Neural progenitor cell (in vitro differentiated cells): ENCODE measurements at regions not wholly inside any gene's neighbourhood (a gene's known extent, or its start where the extent isn't known, plus 50 kb on each side); places are given as distances from the start of the nearest gene placed in this dataset.

Experiments
- DNase-seq: peaks from one replicate; pipeline ENCODE4 v3.0.0-alpha.2; 2016; ENCODE audit warnings: low spot score
- H2AFZ ChIP-seq: fragments of 200-600 bp; sonication (generic); replicated peaks from 2 replicates; pipeline ENCODE4 v1.6.1; 2016; ENCODE audit warnings: antibody characterized with exemption
- H3F3A ChIP-seq: fragments of 200-600 bp; sonication (generic); 2 replicates; pipeline ENCODE4 v1.6.1; 2016; ENCODE audit warnings: antibody characterized with exemption, low read depth
- H3K27ac ChIP-seq: fragments of 200-600 bp; sonication (generic); 2 replicates; pipeline ENCODE4 v1.5.1; 2016; ENCODE audit warnings: mild to moderate bottlenecking
- H3K27me3 ChIP-seq: fragments of 200-600 bp; sonication (generic); 2 replicates; pipeline ENCODE4 v1.6.1; 2016; ENCODE audit warnings: mild to moderate bottlenecking, moderate library complexity
- H3K36me3 ChIP-seq: fragments of 200-600 bp; sonication (generic); 2 replicates; pipeline ENCODE4 v1.5.1; 2016
- H3K4me1 ChIP-seq: fragments of 200-600 bp; sonication (generic); 2 replicates; pipeline ENCODE4 v1.6.1; 2016; ENCODE audit warnings: mixed run types
- H3K4me2 ChIP-seq: fragments of 200-600 bp; sonication (generic); 2 replicates; pipeline ENCODE4 v1.6.1; 2016
- H3K4me3 ChIP-seq: fragments of 200-600 bp; sonication (generic); 2 replicates; pipeline ENCODE4 v1.5.1; 2016
- H3K79me2 ChIP-seq: fragments of 200-600 bp; sonication (generic); 2 replicates; pipeline ENCODE4 v1.6.1; 2016; ENCODE audit warnings: low read depth
- H3K9ac ChIP-seq: fragments of 200-600 bp; sonication (generic); 2 replicates; pipeline ENCODE4 v1.6.1; 2016
- H3K9me3 ChIP-seq: fragments of 200-600 bp; sonication (generic); 2 replicates; pipeline ENCODE4 v1.5.1; 2016; ENCODE audit warnings: low read depth
- H4K20me1 ChIP-seq: fragments of 200-600 bp; sonication (generic); 2 replicates; pipeline ENCODE4 v1.6.1; 2016; ENCODE audit warnings: low read depth
- H3K27ac Mint-ChIP-seq: 3 replicates; pipeline ENCODE4 v1.8.0; 2021; ENCODE audit warnings: mixed read lengths
- H3K27me3 Mint-ChIP-seq: 2 replicates; pipeline ENCODE4 v1.8.0; 2022; ENCODE audit warnings: low read depth, mild to moderate bottlenecking, inconsistent platforms, moderate library complexity, mixed read lengths; ENCODE audit not compliant: insufficient read depth
- H3K36me3 Mint-ChIP-seq: 3 replicates; pipeline ENCODE4 v1.8.0; 2021; ENCODE audit warnings: mixed read lengths
- H3K4me1 Mint-ChIP-seq: 3 replicates; pipeline ENCODE4 v1.8.0; 2021; ENCODE audit warnings: mixed read lengths
- H3K4me3 Mint-ChIP-seq: 3 replicates; pipeline ENCODE4 v1.8.0; 2021; ENCODE audit warnings: mild to moderate bottlenecking, moderate library complexity, mixed read lengths
- H3K9me3 Mint-ChIP-seq: 3 replicates; pipeline ENCODE4 v1.8.0; 2020; ENCODE audit warnings: mixed read lengths
- EZH2 ChIP-seq: fragments of 200-600 bp; sonication (generic); IDR thresholded peaks from 2 replicates; pipeline ENCODE4 v1.6.1; 2017; ENCODE audit warnings: antibody characterized with exemption, mild to moderate bottlenecking, moderate library complexity
- EZH2phosphoT487 ChIP-seq: fragments of 200-600 bp; sonication (generic); IDR thresholded peaks from 2 replicates; pipeline ENCODE4 v1.6.1; 2017; ENCODE audit warnings: antibody characterized with exemption
- TF ChIP-seq, protein P1 (sequence below): fragments of 200-600 bp; sonication (generic); IDR thresholded peaks from 2 replicates; pipeline ENCODE4 v1.5.1; 2017; ENCODE audit warnings: antibody characterized with exemption, mild to moderate bottlenecking

DNA sequence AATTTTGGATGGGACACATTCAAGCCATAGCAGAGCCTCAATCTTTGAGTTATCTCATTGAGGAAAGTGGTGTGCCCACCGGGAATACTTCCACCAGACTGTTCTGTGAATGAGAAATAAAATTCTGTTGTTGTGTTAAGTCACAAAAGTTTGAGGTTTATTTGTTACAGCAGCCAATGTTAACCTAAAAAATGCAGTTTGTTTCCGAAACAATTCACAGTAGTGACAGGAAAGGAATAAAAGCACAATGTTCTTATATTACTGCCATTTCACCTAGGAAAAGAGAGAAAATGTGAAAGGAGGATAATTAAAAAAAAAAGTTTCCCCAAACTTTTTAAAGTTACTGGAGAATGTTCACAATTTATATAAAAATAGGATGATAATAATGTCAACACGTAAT lies 344.6 kb downstream of the CD83 start:
- no peak overlapping the region for H3K4me3 Mint-ChIP-seq
- H3K36me3 Mint-ChIP-seq, result no peaks in the 10 kb centered on the region
- H3K27me3 Mint-ChIP-seq, result peaks cover 6% of the 10 kb centered on the region
- no peaks in the 10 kb centered on the region for H3K79me2 ChIP-seq
- no peak overlapping the region for H2AFZ ChIP-seq
- no peaks in the 10 kb centered on the region for H3F3A ChIP-seq
- TF ChIP-seq, protein P1, sequence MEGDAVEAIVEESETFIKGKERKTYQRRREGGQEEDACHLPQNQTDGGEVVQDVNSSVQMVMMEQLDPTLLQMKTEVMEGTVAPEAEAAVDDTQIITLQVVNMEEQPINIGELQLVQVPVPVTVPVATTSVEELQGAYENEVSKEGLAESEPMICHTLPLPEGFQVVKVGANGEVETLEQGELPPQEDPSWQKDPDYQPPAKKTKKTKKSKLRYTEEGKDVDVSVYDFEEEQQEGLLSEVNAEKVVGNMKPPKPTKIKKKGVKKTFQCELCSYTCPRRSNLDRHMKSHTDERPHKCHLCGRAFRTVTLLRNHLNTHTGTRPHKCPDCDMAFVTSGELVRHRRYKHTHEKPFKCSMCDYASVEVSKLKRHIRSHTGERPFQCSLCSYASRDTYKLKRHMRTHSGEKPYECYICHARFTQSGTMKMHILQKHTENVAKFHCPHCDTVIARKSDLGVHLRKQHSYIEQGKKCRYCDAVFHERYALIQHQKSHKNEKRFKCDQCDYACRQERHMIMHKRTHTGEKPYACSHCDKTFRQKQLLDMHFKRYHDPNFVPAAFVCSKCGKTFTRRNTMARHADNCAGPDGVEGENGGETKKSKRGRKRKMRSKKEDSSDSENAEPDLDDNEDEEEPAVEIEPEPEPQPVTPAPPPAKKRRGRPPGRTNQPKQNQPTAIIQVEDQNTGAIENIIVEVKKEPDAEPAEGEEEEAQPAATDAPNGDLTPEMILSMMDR, result no peak
- TF ChIP-seq EZH2phosphoT487, result no peak
- H3K9me3 ChIP-seq, result no peaks in the 10 kb centered on the region
- H3K4me3 ChIP-seq, result no peak overlapping the region
- H3K4me2 ChIP-seq, result no peak overlapping the region
- no peak overlapping the region for H3K27ac ChIP-seq
- DNase-seq, result no peak
- no peaks in the 10 kb centered on the region for H3K27me3 ChIP-seq
- no peak overlapping the region for H3K27ac Mint-ChIP-seq
- peaks cover 8% of the 10 kb centered on the region for H3K9me3 Mint-ChIP-seq
- no peaks in the 10 kb centered on the region for H3K4me1 Mint-ChIP-seq
- no peaks in the 10 kb centered on the region for H4K20me1 ChIP-seq
- no peaks in the 10 kb centered on the region for H3K4me1 ChIP-seq
- H3K36me3 ChIP-seq, result no peaks in the 10 kb centered on the region
- H3K9ac ChIP-seq, result no peak overlapping the region

DNA sequence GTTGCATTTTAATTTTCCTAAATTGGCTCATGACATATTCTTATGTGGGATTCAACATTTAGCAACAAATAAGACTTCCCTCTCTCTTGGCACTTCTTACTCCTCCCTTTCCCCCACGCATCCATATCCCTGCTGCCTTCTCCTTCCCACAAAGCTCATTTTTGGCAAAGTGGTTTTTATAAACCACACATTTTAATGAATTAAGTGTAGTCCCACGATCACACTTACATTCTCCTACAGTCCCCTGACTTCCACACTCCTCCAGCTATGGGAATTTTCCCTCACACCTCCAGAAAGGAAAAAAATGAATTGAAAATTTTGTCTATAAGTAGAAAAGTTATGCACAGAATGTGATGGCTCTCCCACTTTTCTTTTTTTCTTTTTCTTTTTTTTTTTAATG lies 345.0 kb downstream of the CD83 start:
- Histone ChIP-seq H3K36me3 (no peaks in the 10 kb centered on the region), H3F3A (no peaks in the 10 kb centered on the region), H3K79me2 (no peaks in the 10 kb centered on the region), H3K4me1 (no peaks in the 10 kb centered on the region), H4K20me1 (no peaks in the 10 kb centered on the region), H3K27ac (no peak overlapping the region), H3K9me3 (no peaks in the 10 kb centered on the region), H3K4me2 (no peak overlapping the region), H3K4me3 (no peak overlapping the region), H3K9ac (no peak overlapping the region), H3K27me3 (no peaks in the 10 kb centered on the region), H2AFZ (no peak overlapping the region)
- Mint-ChIP-seq H3K4me1 (peaks cover 4% of the 10 kb centered on the region), H3K27ac (no peak overlapping the region), H3K4me3 (no peak overlapping the region), H3K36me3 (no peaks in the 10 kb centered on the region), H3K9me3 (peaks cover 8% of the 10 kb centered on the region), H3K27me3 (peaks cover 6% of the 10 kb centered on the region)
- TF ChIP-seq EZH2phosphoT487 (no peak), EZH2 (no peak)
- TF ChIP-seq, protein P1, result no peak
- DNase-seq, result no peak

DNA sequence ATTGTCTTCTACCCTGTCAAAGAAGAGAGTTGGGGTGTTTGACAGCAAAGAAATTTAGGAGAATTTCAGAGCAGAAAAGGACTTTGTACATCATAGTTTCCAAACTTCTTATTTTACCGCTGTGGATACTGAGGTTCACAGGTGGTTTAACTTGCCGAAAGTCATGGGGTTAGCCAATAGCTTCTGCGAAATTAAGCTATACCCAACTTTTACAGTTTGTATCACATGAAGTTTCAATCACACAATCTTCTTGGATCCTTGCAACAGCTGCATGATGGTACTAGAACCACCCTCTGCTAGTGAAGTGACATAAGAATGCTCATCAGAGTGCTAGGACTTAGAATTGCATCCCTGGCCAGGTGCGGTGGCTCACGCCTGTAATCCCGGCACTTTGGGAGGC lies 345.5 kb downstream of the CD83 start:
- H3K9ac ChIP-seq, result no peak overlapping the region
- no peaks in the 10 kb centered on the region for H3F3A ChIP-seq
- H3K4me1 Mint-ChIP-seq, result peaks cover 9% of the 10 kb centered on the region
- no peaks in the 10 kb centered on the region for H3K79me2 ChIP-seq
- H3K4me3 Mint-ChIP-seq, result no peak overlapping the region
- DNase-seq, result no peak
- no peaks in the 10 kb centered on the region for H3K9me3 ChIP-seq
- H4K20me1 ChIP-seq, result no peaks in the 10 kb centered on the region
- no peak overlapping the region for H3K27ac ChIP-seq
- H3K27me3 Mint-ChIP-seq, result peaks cover 9% of the 10 kb centered on the region
- H3K27me3 ChIP-seq, result no peaks in the 10 kb centered on the region
- no peaks in the 10 kb centered on the region for H3K36me3 ChIP-seq
- no peak overlapping the region for H3K4me3 ChIP-seq
- no peaks in the 10 kb centered on the region for H3K4me1 ChIP-seq
- H3K4me2 ChIP-seq, result no peak overlapping the region
- peaks cover 13% of the 10 kb centered on the region for H3K9me3 Mint-ChIP-seq
- H3K27ac Mint-ChIP-seq, result no peak overlapping the region
- H2AFZ ChIP-seq, result no peak overlapping the region
- TF ChIP-seq EZH2, result no peak
- TF ChIP-seq, protein P1, result no peak
- TF ChIP-seq EZH2phosphoT487, result no peak
- H3K36me3 Mint-ChIP-seq, result no peaks in the 10 kb centered on the region

DNA sequence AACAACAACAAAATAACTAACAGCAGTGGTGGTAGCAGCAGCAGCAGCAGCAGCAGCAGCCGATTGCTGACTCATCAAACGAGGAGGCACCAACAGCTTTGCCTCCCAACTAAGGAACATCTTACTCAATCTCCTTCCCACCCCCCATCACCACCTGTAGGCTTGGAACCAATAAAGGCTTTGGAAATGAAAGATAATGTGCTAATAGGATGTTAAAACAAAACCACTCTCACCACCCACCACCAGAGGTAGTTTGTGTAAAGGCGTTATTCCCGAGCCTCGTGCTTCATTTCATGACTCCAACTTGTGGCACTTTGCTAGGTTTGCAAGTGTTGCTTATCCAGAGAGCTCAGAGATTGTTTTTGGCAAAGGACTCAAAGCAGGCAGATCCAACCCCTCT lies 346.5 kb downstream of the CD83 start:
- no peak overlapping the region for H3K9ac ChIP-seq
- no peak overlapping the region for H3K27ac ChIP-seq
- H3K27me3 Mint-ChIP-seq, result peaks cover 9% of the 10 kb centered on the region
- no peaks in the 10 kb centered on the region for H4K20me1 ChIP-seq
- H3K9me3 ChIP-seq, result no peaks in the 10 kb centered on the region
- H3K4me1 Mint-ChIP-seq, result peaks cover 15% of the 10 kb centered on the region
- no peaks in the 10 kb centered on the region for H3F3A ChIP-seq
- peaks cover 16% of the 10 kb centered on the region for H3K9me3 Mint-ChIP-seq
- H3K36me3 ChIP-seq, result no peaks in the 10 kb centered on the region
- peak overlapping the region; percentile 5 for H2AFZ ChIP-seq
- H3K4me3 ChIP-seq, result no peak overlapping the region
- H3K4me1 ChIP-seq, result no peaks in the 10 kb centered on the region
- H3K4me2 ChIP-seq, result no peak overlapping the region
- H3K27ac Mint-ChIP-seq, result no peak overlapping the region
- no peak overlapping the region for H3K4me3 Mint-ChIP-seq
- peak; percentile 16 for DNase-seq
- no peaks in the 10 kb centered on the region for H3K79me2 ChIP-seq
- no peaks in the 10 kb centered on the region for H3K36me3 Mint-ChIP-seq
- TF ChIP-seq EZH2phosphoT487, result no peak
- TF ChIP-seq, protein P1, result peak; percentile 7
- no peaks in the 10 kb centered on the region for H3K27me3 ChIP-seq
